GM18861 (cell line): ENCODE measurements at regions not wholly inside any gene's neighbourhood (a gene's known extent, or its start where the extent isn't known, plus 50 kb on each side); places are given as distances from the start of the nearest gene placed in this dataset.
A peak's percentile ranks its signal among the peaks of the same experiment; 100 is the strongest.
"Not testable (repeated sequence)": the region's sequence is repeated elsewhere in the genome, so short reads cannot be mapped to it uniquely, and the experiment has no call there.

ENCODE experiments used
- ATAC-seq: cut with Tn5 transposase; IDR thresholded peaks from one replicate; pipeline ENCODE4 v1.9.1; 2021; ENCODE audit not compliant: unreplicated experiment

- no peak for ATAC-seq
These were observed 259.9 kb upstream of the STARD13 start for GRCh38 chr13:33545492-33545891.

- ATAC-seq, result no peak
These were observed 261.5 kb upstream of the STARD13 start for GRCh38 chr13:33547035-33547434.

GRCh38 chr13:33548069-33548468, 262.5 kb upstream of the STARD13 start:
- no peak for ATAC-seq

GRCh38 chr13:33550276-33550675, 264.7 kb upstream of the STARD13 start:
- ATAC-seq, result no peak

- no peak for ATAC-seq
These were observed 265.3 kb upstream of the STARD13 start for GRCh38 chr13:33550885-33551284.

- peak; percentile 89 for ATAC-seq
These were observed 262.8 kb upstream of the RFC3 start for GRCh38 chr13:33554919-33555791.

GRCh38 chr13:33556828-33557227, 261.1 kb upstream of the RFC3 start:
- ATAC-seq, result no peak

- ATAC-seq, result no peak
These were observed 257.2 kb upstream of the RFC3 start for GRCh38 chr13:33560726-33561125.

- ATAC-seq, result no peak
These were observed 256.3 kb upstream of the RFC3 start for GRCh38 chr13:33561627-33562026.

- ATAC-seq, result peak; percentile 64
These were observed 246.3 kb upstream of the RFC3 start for GRCh38 chr13:33571618-33572017.

- ATAC-seq, result not testable (repeated sequence)
These were observed 245.6 kb upstream of the RFC3 start for GRCh38 chr13:33572322-33572721.

- ATAC-seq, result no peak
These were observed 242.6 kb upstream of the RFC3 start for GRCh38 chr13:33575378-33575777.

- no peak for ATAC-seq
These were observed 240.9 kb upstream of the RFC3 start for GRCh38 chr13:33577007-33577406.

GRCh38 chr13:33578786-33579185, 239.2 kb upstream of the RFC3 start:
- ATAC-seq, result no peak

- no peak for ATAC-seq
These were observed 235.8 kb upstream of the RFC3 start for GRCh38 chr13:33582121-33582520.

- ATAC-seq, result no peak
These were observed 234.6 kb upstream of the RFC3 start for GRCh38 chr13:33583398-33583797.

- no peak for ATAC-seq
These were observed 227.0 kb upstream of the RFC3 start for GRCh38 chr13:33590936-33591335.

GRCh38 chr13:33606692-33607091, 211.3 kb upstream of the RFC3 start:
- ATAC-seq, result no peak

- ATAC-seq, result no peak
These were observed 207.4 kb upstream of the RFC3 start for GRCh38 chr13:33610438-33611120.

- ATAC-seq, result no peak
These were observed 206.7 kb upstream of the RFC3 start for GRCh38 chr13:33611121-33611805.
